IPS DF 4.7 (cell line): ENCODE measurements at regions not wholly inside any gene's neighbourhood (a gene's known extent, or its start where the extent isn't known, plus 50 kb on each side); places are given as distances from the start of the nearest gene placed in this dataset.

ENCODE experiments used
- DNase-seq: peaks from one replicate; pipeline ENCODE4 v3.0.0-alpha.2; 2013; ENCODE audit warnings: low spot score; ENCODE audit errors: extremely low read depth

DNA sequence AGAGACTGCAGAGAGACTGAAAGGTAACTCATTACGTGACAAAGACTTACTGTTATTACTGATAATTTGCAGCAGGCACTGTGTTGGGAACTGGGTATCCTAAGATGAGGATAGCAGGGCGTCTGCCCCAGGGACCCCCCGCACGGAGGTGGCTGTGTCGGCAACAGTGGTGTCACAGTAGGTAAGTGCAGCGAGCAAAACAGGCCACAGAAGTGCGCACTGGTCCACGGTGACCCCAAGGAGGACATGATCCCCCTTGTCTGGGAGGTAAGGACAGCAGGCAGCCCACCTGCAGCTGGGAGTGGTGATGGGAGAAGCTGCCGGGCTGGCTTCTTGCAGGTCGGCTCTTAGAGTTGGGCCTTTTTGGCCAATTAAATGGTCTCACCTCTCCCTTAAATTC, 82.9 kb downstream of the FAM43A start:
- no peak for DNase-seq

DNA sequence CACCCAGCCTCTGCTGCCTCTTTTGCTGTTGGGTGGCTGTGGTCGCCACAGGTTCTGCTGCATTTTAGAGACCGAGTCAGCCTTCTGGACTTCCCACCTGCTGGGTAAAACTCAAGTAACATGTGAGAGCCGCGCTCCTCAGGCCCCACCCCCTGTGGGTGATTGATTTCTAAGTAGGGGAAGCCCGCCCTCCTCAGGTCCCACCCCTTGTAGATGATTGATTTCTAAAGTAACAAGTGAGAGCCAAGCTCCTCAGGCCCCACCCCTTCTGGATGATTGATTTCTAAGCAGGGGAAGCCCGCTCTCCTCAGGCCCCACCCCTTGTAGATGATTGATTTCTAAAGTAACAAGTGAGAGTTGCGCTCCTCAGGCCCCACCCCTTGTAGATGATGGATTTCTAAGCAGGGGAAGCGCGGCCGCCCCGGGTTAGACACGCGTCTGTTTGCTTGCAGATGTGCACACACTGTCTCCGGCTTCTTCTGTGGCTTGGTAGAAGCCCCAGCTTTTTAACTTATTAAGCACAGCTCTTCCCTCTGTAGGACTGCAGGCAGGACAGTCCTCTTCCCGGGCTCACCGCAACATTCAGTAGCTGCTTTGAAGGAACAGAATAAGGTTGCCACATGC, 83.4 kb downstream of the FAM43A start:
- peak; percentile 84 for DNase-seq

DNA sequence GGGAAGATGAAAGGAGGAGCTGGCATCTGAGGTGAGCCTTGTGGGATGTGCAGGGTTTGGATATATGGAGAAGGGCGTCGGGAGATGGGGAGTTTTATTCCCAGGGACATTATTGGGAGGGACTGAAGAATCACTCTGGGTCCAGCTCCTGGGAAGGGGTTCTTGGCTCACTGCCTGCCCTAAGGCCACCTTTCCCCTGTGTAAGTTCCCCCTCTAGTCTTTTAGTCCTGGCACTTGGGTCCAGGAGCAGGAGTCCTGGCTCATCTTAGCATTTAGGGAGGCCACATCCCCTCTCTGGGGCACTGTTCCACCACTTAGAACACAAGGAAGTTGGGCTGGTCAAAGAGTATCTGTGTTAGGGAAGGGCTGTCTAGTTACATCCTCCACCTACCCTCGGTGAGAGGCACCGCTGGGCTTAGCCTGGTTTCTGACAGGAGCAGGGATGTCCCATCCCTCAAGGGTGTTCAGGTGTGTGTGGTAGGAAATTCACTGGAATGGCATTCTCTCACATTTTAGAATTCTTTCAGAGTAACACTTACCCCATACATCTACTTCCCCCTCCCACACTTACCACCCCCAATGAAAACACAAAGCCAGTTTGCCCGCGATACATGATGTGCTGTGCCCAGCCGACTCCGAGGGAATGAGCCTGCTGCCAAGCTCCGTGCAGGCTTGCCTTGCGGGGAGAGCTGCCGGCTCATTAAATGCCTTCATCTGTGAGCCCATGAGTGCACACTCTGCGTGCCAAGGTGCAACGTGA, 86.7 kb downstream of the FAM43A start:
- no peak for DNase-seq

DNA sequence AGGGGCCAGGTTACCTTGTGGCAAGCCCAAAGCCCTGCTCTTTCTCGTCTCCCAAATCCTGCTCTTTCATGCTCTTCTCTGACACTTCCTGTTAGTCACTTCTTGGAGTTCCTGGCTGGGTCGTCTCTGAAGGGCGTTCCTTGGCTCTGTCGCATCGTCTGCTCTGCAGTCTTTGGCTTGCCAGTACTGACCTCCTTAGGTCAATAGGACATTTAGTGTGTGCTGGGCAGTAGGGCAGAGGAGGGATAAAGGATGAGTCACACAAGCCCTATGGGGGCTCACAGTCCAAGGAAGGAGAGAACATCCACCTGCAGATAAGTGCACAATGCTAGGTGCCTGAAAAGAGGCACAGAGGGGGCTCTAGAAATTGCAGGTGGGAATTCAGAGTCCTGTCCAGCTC, 87.5 kb downstream of the FAM43A start:
- DNase-seq, result no peak

DNA sequence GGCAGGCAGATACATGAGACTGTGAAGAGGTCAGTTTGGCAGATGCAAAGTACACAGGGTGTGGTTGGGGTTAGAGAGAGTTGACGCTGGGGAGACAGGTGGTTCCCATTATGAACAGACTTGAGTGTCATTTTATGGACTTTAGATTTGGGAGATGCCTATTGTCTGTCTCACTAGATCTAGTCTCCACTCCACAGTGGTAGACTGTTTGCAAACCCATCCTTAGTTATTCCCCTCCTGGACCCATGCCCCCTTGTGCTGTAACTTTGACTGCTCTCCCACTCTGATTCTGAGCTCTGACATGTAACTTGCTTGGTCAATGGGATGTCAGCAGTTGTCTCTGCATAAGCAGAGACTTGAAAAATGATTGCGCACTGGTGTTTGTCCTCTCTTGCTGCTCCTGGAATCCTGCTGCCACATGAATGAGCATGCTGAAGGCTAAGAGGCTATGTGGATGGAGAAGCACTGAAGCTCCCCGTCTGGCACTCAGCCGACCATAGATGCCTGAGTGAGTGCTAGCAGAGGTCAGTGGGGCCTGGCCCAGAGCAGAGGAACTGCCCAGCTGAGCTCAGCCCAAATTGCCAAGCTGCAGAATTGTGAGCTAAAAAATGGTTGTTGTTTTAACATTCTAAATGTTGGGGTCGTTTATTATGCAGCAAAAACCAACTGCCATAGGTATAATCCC, 88.2 kb downstream of the FAM43A start:
- no peak for DNase-seq

DNA sequence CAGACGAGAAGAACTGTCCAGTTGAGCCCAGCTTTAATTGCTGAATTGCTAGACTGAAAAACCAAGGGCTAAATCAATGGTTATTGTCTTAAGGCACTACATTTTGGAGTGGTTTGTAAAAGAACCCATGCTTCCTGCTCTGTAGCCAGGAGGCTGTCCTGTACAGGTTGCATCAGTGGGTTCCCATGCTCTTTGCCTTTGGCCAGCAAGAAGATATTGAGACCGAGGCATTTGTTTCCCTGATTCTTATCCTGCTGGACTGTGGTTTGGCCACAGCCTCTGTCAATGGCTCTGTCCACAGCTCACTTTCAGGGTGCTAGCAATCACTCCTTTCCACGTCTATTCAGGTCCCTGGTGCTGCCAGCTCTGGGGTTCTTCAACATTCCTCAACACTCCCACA, 89.6 kb downstream of the FAM43A start:
- no peak for DNase-seq

DNA sequence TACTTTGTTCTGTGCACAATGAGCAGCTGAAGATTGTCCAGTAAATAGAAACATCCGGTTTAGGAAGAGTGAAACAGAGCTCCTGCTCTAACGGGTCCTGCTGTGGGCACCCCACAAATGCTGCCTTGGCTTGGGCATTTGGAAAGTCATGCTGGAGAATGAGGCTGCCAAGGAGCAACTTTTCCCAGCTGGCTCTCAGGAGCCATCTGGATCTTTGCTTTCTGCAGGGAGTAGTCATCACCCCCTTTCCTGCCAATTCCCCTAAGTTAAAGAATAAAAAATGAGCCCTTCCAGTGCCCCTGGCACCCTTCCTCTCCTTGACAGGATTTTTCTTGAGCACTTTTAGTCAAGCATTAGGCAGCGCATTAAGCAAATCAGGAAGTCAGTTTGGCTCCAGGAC, 90.0 kb downstream of the FAM43A start:
- DNase-seq, result no peak

DNA sequence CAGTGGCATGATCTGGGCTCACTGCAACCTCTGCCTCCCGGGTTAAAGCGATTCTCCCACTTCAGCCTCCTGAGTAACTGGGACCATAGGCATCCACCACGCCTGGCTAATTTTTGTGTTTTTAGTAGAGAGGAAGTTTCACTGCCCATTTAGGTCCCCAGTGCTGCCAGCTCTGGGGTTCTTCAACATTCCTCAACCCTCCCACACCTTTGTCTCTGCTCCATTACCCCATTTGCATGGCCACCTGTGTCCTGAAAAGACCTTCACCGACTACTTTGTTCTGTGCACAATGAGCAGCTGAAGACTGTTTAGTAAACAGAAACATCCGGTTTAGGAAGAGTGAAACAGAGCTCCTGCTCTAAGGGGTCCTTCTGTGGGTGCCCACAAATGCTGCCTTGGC, 92.0 kb downstream of the FAM43A start:
- no peak for DNase-seq

DNA sequence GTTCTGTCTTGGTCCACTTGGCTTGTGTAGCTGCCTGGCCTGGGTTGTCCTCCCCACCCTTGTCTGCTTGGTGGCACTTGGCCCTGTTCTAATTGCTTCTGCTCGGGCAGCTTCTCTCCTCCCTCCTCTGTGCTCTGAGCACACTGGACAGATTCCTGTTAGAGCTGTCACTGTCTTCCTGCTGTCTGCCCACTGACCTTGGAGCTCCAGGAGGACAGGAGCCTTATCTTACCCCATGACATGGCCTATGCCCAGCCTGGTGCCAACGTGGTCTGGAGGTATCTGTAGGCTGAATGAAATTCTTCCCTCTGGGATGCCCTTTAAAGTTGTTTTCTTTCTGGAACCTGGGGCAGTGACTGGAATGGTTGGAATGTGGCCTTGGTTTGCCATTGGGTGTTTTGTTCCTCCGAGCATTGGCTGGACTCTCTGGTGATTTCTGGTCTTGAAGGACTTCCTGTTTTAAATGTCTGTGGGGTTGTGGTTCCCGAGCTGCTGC, 94.1 kb downstream of the FAM43A start:
- no peak for DNase-seq

DNA sequence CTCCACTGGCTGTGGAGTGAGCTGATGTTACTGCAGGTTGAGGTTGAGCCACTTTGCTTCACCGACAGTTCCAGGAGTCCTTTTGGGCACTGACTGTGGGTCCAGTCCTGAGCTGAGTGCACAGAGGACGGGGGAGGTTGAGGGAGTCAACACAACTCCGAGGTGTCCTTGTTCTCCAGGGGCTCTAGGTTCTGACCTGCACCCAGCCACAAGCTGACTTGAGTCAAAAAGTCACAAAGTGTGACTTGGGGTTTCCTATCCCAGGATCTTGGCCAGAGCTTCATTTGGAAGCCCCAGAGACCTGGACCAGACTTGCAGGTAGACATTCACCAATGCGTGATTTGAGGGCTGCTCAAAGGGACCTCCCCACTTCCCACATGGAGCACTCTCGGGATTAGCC, 95.0 kb downstream of the FAM43A start:
- no peak for DNase-seq

DNA sequence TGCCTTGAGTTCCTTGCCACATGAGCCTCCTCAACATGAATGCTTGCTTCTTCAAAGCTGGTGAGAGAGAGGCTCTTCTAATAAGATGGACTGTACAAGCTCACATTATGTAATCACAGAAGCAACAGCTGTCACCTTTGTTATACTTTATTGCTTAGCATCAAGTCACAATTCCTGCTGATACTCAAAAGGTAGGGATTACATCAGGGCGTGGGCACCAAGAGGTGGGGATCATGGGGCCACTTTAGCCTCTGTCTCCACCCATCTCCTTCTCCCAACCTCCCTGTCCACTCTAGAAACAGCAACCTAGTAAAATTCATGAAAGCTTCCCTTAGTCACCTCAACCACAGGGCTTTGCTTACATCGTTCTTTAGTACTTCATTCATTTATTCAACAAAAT, 95.9 kb downstream of the FAM43A start:
- no peak for DNase-seq

DNA sequence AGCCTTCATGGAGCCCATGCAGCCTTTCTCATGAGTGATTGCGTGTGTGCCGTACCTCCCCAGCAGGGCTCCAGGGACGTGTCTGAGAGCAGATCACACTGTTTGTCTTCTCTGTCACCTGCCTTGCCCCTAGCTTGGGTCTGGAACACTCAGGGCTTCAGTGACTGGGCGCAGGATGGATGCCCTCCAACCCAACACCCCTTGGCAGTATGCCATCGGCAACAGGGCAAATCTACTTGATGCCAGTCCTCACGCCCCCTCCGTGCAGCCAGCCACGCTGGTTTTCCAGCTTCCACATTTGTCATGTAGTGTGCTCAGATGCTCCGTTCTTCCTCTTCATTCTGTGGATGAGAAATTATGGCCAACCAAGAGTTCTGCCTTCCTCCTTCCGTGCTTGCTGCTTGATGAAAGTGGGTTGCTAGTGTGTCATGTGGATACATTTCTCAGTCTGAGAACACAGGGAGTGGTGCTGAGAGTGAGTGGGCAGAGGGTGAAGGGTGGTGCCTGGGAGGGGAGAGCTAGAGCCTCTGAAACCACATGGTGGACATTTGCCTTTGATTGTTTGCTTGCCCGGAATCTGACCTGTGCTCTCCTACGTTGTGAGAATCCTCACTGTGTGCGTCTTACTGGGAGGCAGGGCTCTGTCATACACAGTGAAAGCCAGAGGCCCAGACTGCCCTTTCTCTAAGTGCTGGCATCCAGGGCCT, 97.2 kb downstream of the FAM43A start:
- DNase-seq, result no peak

DNA sequence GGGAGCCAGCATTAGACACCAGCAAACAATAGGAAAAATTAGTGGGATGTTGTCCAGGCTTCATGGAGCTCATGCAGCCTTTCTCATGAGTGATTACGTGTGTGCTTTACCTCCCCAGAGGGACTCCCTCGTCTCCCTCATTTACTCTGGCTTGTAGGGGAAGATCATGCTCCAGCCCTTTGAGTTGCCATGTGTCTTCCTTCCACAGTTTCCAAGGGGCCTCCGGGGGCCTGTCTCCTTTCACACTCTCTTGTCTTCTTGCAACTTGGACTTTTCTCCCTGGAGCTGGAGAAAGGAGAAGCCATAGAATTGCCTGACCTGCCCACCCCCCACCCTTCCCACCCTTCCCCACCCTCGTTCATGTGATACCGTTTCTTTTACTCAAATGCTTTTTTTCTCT, 98.7 kb downstream of the FAM43A start:
- no peak for DNase-seq

DNA sequence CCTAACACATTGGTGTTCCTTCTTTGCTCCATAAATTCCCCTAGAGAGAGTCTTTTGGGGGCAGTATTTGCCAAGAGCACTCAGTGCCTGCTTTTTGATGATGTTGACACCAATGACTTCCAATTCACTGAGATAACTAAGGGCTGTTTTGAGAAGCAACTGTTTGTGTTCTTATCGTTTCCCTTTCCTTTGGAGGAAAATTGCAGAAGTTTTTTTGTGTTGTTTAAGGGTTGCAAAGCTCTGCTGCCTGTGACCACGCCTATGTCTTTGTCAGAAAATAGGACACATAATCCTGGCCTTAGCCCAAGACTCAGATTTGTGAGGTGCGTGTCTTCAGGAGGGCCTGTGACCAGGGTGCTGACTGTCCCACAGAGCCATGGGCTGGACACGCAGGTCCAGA, 99.6 kb downstream of the FAM43A start:
- no peak for DNase-seq

DNA sequence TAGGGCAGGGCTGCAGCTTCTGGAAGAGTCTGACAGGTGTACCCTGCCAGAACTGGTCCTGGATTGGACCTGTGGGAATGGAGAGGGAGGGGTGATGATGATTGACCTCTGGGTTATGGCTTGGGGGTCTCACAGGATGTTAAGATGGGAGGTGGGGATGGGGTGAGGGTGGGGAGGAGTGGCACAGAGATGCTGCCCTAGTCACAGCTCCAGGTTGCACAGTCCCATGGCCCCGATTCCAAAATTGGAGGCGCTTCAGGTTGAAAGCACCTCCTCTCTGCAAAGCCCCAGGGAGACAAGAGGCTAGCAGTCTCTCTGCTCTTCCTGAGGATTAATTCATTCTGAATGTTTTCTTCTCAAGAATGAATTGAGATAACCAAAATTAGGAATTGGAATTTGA, 101.4 kb downstream of the FAM43A start:
- no peak for DNase-seq

DNA sequence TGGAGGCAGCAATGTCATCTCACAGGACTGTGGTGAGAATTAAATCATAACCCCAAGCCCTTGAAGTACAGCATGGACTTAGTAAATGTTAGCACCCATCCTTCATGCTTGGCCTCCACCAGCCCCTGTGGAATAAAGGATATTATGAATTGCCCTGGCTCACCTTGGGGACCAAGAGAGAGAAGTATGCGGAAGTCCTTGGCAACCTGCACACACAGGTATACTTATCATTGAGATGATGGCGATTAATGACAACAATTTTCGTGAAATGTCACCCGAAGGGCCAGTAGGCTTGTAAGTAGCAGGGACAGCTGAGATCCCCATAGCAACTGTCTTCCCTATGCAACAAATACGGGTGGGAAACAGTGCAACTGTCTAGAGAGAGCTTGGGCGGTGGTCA, 102.0 kb downstream of the FAM43A start:
- DNase-seq, result no peak

DNA sequence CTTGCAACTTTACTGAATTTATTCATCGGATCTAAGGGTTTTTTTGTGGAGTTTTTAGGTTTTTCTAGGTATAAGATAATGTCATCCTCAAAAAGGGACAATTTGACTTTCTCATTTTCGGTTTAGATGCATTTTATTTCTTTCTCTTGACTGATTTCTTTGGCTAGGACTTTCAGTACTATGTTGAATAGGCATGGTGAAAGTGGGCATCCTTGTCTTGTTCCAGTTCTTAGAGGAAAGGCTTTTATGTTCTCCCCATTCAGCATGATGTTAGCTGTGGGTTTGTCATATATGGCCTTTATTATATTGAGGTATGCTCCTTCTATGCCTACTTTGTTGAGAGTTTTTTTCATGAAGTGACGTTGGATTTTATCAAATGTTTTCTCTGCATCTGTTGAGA, 106.7 kb downstream of the FAM43A start:
- DNase-seq, result no peak

DNA sequence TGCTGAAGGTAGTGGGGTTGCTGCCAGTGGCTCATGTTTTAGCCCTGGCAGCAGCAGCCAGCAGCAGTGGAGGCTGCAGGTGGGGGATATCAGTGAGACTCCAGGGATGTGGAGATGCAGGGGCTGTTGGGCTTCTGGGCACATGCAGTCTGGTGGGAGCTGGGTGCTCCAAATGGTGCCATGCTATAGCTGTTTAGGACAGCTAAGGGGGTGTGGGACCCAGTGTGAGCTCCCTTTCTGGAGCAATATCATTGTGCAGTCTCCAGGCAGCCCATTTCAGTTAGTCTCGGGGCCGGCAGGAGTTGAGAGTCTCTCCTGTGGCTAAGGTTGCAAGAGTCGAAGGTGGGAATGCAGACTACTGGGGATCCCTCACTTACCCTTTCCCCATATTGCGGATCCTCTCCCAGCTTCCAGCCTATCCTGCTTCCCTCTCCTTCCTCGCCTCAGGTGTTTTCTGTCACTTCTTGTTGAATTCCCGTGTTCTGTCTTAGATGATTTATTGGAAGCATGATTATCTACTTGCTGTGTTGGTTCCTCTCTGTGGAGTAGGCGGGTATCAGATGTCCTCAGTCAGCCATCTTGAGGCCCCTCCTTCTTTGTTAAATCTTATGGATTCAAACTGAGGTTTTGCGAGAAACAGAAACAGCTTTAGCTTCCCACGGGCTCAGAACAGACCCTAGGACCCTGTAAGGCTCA, 112.0 kb downstream of the FAM43A start:
- DNase-seq, result no peak

DNA sequence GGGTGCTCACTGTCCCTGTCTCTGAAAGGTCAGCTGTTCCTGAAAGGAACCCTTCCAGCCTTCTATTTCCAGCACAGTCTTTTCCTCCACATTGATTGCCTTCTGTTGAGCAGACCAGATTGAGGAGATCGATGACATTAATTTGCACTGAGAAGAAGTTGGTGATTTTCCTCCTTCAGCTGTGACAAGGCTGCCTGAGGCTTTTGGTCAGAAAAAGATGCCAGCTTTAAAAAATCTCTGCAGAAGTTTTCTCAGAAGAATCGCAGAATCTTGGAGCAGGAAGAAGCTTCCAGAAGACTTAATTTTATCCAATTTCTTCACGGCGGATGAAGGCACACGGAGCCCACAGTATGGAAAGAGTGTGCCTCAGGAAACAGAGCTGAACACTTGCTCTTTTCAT, 112.8 kb downstream of the FAM43A start:
- no peak for DNase-seq

DNA sequence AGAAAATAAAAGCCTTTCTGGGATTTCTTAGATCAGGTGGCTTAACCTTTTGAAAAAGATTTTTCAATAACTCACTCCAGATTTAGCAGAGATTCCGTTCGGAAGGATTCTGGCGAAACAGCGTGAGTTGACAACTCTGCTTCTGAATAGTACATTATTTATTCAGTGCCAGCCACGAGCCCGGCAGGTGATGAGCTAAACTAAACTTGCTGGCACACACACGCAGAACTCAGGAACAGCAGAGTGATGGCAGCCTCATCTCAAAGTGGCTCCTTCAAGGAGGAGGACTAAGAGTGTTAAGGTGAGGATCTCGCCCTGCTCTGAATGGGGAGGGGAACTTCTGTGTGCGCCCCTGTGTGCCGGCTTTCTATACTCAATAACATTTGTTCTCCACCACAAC, 114.3 kb downstream of the FAM43A start:
- no peak for DNase-seq
